Sigmoid colon (tissue), 6 donors: ENCODE measurements at regions not wholly inside any gene's neighbourhood (a gene's known extent, or its start where the extent isn't known, plus 50 kb on each side); places are given as distances from the start of the nearest gene placed in this dataset.

ENCODE experiments used
- DNase-seq: peaks from one replicate; pipeline ENCODE4 v3.0.0-alpha.2; 2019
- H3K27ac ChIP-seq, 4 donors: fragments of 200-600 bp; sonication (generic); one replicate each; pipeline ENCODE4 v1.5.1; 2016 to 2019; ENCODE audit warnings: mild to moderate bottlenecking in 1 of 4
- H3K27me3 ChIP-seq, 3 donors: fragments of 200-600 bp; sonication (generic); one replicate each; pipeline ENCODE4 v1.5.1; 2019; ENCODE audit warnings: mild to moderate bottlenecking in 1 of 3
- H3K36me3 ChIP-seq, 4 donors: fragments of 200-600 bp; sonication (generic); one replicate each; pipeline ENCODE4 v1.5.1; 2016 to 2019
- H3K4me1 ChIP-seq, 4 donors: fragments of 200-600 bp; sonication (generic); one replicate each; pipeline ENCODE4 v1.5.1; 2017 to 2019
- H3K4me3 ChIP-seq, 4 donors: fragments of 200-600 bp; sonication (generic); one replicate each; pipeline ENCODE4 v1.5.1; 2017 to 2019; ENCODE audit warnings: mild to moderate bottlenecking in 2 of 4, moderate library complexity in 1 of 4
- H3K9me3 ChIP-seq, 4 donors: fragments of 200-600 bp in 3 of 4; sonication (generic) in 3 of 4; one replicate each; pipeline versions ENCODE4 v1.5.1 to v1.6.1; 2013 to 2019
- EP300 ChIP-seq, 4 donors: sonication (generic); formaldehyde crosslinking; IDR thresholded peaks; one replicate each; pipeline ENCODE4 v1.6.1; 2017; ENCODE audit warnings: antibody characterized with exemption in 4 of 4
- POLR2A ChIP-seq, 2 donors: fragments of 450-650 bp; IDR thresholded peaks; one replicate each; pipeline ENCODE4 v1.6.1; 2016; ENCODE audit warnings: antibody characterized with exemption in 2 of 2, mild to moderate bottlenecking in 2 of 2, moderate library complexity in 2 of 2
- POLR2AphosphoS5 ChIP-seq, 4 donors: sonication (generic); formaldehyde crosslinking; IDR thresholded peaks; one replicate each; pipeline ENCODE4 v1.6.1; 2017; ENCODE audit warnings: antibody characterized with exemption in 4 of 4
- WGBS, 2 donors: extraction: QIAGEN DNeasy Blood & Tissue Kit; methylation state at CpG; one replicate each; pipeline ENCODE4 v1.1.7; 2013; 5-methylcytosine and 5-hydroxymethylcytosine counted together
- intact Hi-C: fragments of 100-400 bp; cut with DNase I; formaldehyde crosslinking; loops from one replicate; pipeline ENCODE4 v1.15.1; 2023
- TF ChIP-seq, protein P1 (sequence below), 4 experiments: fragments of 450-650 bp in 3 of 4; fragments of 200-600 bp in 1 of 4; IDR thresholded peaks; one replicate each; pipeline ENCODE4 v1.5.1; 2016 to 2019; ENCODE audit warnings: antibody characterized with exemption in 4 of 4, mild to moderate bottlenecking in 3 of 4, moderate library complexity in 2 of 4
- donor health status: healthy with polysubstance abuse.
- donor health status: healthy.

DNA sequence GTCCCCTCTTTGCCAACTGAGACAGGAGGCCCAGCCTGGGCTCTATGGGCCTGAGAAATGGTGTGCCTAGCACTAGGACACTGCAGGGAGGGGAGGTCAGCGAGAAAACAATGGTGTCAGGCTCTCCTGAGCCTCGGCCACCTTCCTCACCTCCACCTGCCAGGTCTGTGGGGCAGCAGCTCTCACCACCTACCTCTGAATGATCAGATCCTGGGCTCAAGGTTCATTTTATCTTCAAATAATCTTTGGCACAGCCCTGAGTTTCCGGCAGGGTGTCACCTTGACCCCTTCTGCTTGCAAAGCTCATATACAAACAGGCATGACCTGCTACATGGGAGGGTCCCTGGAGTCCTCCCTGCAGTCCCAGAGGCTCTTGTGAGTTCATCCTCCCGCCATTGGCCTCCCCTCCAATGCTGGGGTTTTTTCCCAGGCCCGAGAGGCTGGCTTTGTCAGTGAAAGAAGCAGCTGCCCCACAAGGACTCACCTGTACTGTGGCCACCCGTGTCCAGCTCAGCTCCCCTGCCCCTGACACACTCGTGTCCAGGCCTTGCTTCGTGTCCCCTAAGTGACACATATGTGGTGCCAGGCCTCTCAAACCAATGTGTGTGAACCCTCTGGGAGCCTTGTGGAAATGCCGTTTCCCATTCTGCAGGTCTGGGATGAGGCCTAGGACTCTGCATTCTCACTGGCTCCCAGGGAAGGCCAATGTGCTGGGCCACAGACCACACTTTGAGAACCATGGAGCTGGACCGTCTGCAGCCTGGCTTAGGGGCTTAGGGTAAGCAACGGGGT lies 176.8 kb upstream of the CIBAR2 start:
- Histone ChIP-seq H3K27ac (no peak overlapping the region), H3K36me3 (no peaks in the 10 kb centered on the region), H3K4me1 (peaks cover 0 to 20% (median 8%) of the 10 kb centered on the region in 4 donors), H3K27me3 (no peaks in the 10 kb centered on the region), H3K9me3 (no peaks in the 10 kb centered on the region), H3K4me3 (no peak overlapping the region)
- intact Hi-C loops = no loop called here
- DNase-seq = no peak
- 53 to 82% methylated on average over 11 of the region's 11 CpGs for whole genome bisulfite sequencing, 2 donors
- TF ChIP-seq POLR2AphosphoS5 (IDR thresholded peaks at IDR 0.05) (no peak), EP300 (IDR thresholded peaks at IDR 0.05) (no peak), POLR2A (IDR thresholded peaks at IDR 0.05) (no peak)
- TF ChIP-seq, protein P1, sequence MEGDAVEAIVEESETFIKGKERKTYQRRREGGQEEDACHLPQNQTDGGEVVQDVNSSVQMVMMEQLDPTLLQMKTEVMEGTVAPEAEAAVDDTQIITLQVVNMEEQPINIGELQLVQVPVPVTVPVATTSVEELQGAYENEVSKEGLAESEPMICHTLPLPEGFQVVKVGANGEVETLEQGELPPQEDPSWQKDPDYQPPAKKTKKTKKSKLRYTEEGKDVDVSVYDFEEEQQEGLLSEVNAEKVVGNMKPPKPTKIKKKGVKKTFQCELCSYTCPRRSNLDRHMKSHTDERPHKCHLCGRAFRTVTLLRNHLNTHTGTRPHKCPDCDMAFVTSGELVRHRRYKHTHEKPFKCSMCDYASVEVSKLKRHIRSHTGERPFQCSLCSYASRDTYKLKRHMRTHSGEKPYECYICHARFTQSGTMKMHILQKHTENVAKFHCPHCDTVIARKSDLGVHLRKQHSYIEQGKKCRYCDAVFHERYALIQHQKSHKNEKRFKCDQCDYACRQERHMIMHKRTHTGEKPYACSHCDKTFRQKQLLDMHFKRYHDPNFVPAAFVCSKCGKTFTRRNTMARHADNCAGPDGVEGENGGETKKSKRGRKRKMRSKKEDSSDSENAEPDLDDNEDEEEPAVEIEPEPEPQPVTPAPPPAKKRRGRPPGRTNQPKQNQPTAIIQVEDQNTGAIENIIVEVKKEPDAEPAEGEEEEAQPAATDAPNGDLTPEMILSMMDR (IDR thresholded peaks at IDR 0.05) = no peak

GRCh38 chr16:85289760-85290625 lies 177.7 kb upstream of the CIBAR2 start:
- Histone ChIP-seq H3K4me1 (peaks cover 0 to 22% (median 9%) of the 10 kb centered on the region in 4 donors), H3K36me3 (no peaks in the 10 kb centered on the region), H3K27me3 (no peaks in the 10 kb centered on the region), H3K4me3 (no peak overlapping the region), H3K27ac (peak overlapping the region in 1 of 4 donors; percentile 55), H3K9me3 (no peaks in the 10 kb centered on the region)
- DNase-seq = no peak
- 85 to 87% methylated on average over 21 of the region's 21 CpGs for WGBS, 2 donors
- TF ChIP-seq, protein P1 (IDR thresholded peaks at IDR 0.05) = no peak
- TF ChIP-seq EP300 (IDR thresholded peaks at IDR 0.05) (no peak), POLR2A (IDR thresholded peaks at IDR 0.05) (no peak), POLR2AphosphoS5 (IDR thresholded peaks at IDR 0.05) (no peak)
- intact Hi-C loops = no loop called here

- WGBS, 2 donors = 59 to 82% methylated on average over 12 of the region's 12 CpGs
- Histone ChIP-seq H3K4me3 (no peak overlapping the region), H3K36me3 (no peaks in the 10 kb centered on the region), H3K4me1 (peaks cover 0 to 19% (median 8%) of the 10 kb centered on the region in 4 donors), H3K27ac (peak overlapping the region; percentile 40 to 55 (median 50)), H3K27me3 (no peaks in the 10 kb centered on the region), H3K9me3 (no peaks in the 10 kb centered on the region)
- intact Hi-C loops = no loop called here
- DNase-seq = no peak
- TF ChIP-seq POLR2A (IDR thresholded peaks at IDR 0.05) = no peak
- no peak for TF ChIP-seq EP300 (IDR thresholded peaks at IDR 0.05)
- TF ChIP-seq, protein P1 (IDR thresholded peaks at IDR 0.05) = no peak
- TF ChIP-seq POLR2AphosphoS5 (IDR thresholded peaks at IDR 0.05) = no peak
These were observed 178.5 kb upstream of the CIBAR2 start for GRCh38 chr16:85290626-85291301.

GRCh38 chr16:85291302-85292148 lies 179.3 kb upstream of the CIBAR2 start:
- intact Hi-C loops = no loop called here
- H3K9me3 ChIP-seq = no peaks in the 10 kb centered on the region
- 15 to 42% methylated on average over 26 of the region's 26 CpGs for WGBS, 2 donors
- peak; percentile 82 for DNase-seq
- H3K4me1 ChIP-seq = peaks cover 0 to 12% (median 3%) of the 10 kb centered on the region in 4 donors
- H3K4me3 ChIP-seq = no peak overlapping the region
- H3K27me3 ChIP-seq = no peaks in the 10 kb centered on the region
- H3K36me3 ChIP-seq = no peaks in the 10 kb centered on the region
- peak overlapping the region; percentile 48 to 59 (median 54) for H3K27ac ChIP-seq
- TF ChIP-seq POLR2A (IDR thresholded peaks at IDR 0.05) (no peak), POLR2AphosphoS5 (IDR thresholded peaks at IDR 0.05) (peak in 2 of 4 donors; percentile 24 to 38), EP300 (IDR thresholded peaks at IDR 0.05) (no peak)
- TF ChIP-seq, protein P1 (IDR thresholded peaks at IDR 0.05) = no peak
